ENCODE measurements at regions not wholly inside any gene's neighbourhood (a gene's known extent, or its start where the extent isn't known, plus 50 kb on each side); places are given as distances from the start of the nearest gene placed in this dataset.

DNA sequence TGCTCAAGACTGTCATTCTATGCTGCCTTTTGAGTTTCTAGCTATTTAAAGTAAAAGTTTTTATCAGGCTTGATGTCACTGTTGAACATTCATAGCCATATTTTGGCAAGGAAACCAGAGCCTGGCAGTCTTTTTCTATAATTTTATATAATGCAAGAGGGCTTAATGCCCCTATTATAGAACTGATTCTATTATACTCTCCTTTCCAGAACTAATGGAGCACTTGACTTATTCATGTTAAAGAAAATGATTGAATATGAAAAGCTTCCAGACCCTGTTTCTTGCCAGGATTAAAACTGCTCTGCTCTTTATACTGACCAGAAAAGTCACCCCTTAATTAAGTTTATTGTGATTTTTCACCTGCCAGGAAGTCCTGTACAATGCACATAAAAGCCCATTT is 337.6 kb upstream of the CHRM2 start:
- dilution Hi-C loops (cut with MboI; ENCODE audit: extremely low pct_ligation_motif_present, low sequenced_read_pairs) (no loop called here), intact Hi-C loops (cut with micrococcal nuclease) (no loop called here)
- no peaks in the 10 kb centered on the region for H3K9me3 ChIP-seq (replicated peaks; ENCODE audit: control insufficient read depth, insufficient read depth, low read length)
- no peak overlapping the region for H3K27ac ChIP-seq (ENCODE audit: insufficient read depth, low read depth, low read length)
- H3K4me3 ChIP-seq (replicated peaks in 1 of 3; ENCODE audit: insufficient read depth in 1 of 3, low read depth in 1 of 3, low read length in 3 of 3), result no peak overlapping the region
- no peak overlapping the region for H3K9ac ChIP-seq (replicated peaks; ENCODE audit: extremely low read depth, insufficient read depth, low read length)
- no peaks in the 10 kb centered on the region for H3K27me3 ChIP-seq (ENCODE audit: control insufficient read depth in 2 of 2, insufficient read depth in 2 of 2, low read length in 2 of 2)
- H3K79me2 ChIP-seq (ENCODE audit: control insufficient read depth, insufficient read depth, low read length), result no peaks in the 10 kb centered on the region
- H3K4me1 ChIP-seq (ENCODE audit: control insufficient read depth, extremely low read depth, insufficient read depth, low read length), result no peaks in the 10 kb centered on the region
- POLR2A ChIA-PET, result no interaction called here
- H3K36me3 ChIP-seq (ENCODE audit: control insufficient read depth in 2 of 2, extremely low read depth in 1 of 2, insufficient read depth in 2 of 2, low read length in 2 of 2), result no peaks in the 10 kb centered on the region
- H3K9me1 ChIP-seq (replicated peaks; ENCODE audit: control insufficient read depth, extremely low read depth, insufficient read depth, low read length), result no peaks in the 10 kb centered on the region
- no peak for DNase-seq (ENCODE audit: low read depth, low spot score)
- H4K20me1 ChIP-seq (replicated peaks; ENCODE audit: control insufficient read depth, extremely low read depth, insufficient read depth, low read length), result no peaks in the 10 kb centered on the region
- CTCF ChIA-PET, result no interaction called here
- TF ChIP-seq MYC (IDR thresholded peaks at IDR 0.05; ENCODE audit: low read depth, low read length) (no peak), POLR2A (IDR thresholded peaks at IDR 0.05; ENCODE audit: low read depth, low read length) (no peak), GATA2 (IDR thresholded peaks at IDR 0.05; ENCODE audit: insufficient read depth, insufficient read length, low read depth, low read length) (no peak), FOS (IDR thresholded peaks at IDR 0.05; ENCODE audit: borderline replicate concordance, insufficient read depth, low read length) (no peak), EZH2 (IDR thresholded peaks at IDR 0.05; ENCODE audit: borderline replicate concordance, low read depth, low read length, severe bottlenecking) (no peak), JUN (IDR thresholded peaks at IDR 0.05; ENCODE audit: borderline replicate concordance, insufficient read depth, insufficient read length, low read depth) (no peak)
- TF ChIP-seq, protein P1, sequence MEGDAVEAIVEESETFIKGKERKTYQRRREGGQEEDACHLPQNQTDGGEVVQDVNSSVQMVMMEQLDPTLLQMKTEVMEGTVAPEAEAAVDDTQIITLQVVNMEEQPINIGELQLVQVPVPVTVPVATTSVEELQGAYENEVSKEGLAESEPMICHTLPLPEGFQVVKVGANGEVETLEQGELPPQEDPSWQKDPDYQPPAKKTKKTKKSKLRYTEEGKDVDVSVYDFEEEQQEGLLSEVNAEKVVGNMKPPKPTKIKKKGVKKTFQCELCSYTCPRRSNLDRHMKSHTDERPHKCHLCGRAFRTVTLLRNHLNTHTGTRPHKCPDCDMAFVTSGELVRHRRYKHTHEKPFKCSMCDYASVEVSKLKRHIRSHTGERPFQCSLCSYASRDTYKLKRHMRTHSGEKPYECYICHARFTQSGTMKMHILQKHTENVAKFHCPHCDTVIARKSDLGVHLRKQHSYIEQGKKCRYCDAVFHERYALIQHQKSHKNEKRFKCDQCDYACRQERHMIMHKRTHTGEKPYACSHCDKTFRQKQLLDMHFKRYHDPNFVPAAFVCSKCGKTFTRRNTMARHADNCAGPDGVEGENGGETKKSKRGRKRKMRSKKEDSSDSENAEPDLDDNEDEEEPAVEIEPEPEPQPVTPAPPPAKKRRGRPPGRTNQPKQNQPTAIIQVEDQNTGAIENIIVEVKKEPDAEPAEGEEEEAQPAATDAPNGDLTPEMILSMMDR (IDR thresholded peaks at IDR 0.05; ENCODE audit: extremely low read depth in 1 of 2, insufficient read depth in 1 of 2, low read depth in 1 of 2, low read length in 2 of 2), result no peak
- H3K4me2 ChIP-seq (ENCODE audit: insufficient read depth, low read length), result no peak overlapping the region
- H2AFZ ChIP-seq (ENCODE audit: low read depth, low read length), result no peak overlapping the region
- FAIRE-seq, result no peak
- BruUV-seq (replicated peaks), result no TSS peak

DNA sequence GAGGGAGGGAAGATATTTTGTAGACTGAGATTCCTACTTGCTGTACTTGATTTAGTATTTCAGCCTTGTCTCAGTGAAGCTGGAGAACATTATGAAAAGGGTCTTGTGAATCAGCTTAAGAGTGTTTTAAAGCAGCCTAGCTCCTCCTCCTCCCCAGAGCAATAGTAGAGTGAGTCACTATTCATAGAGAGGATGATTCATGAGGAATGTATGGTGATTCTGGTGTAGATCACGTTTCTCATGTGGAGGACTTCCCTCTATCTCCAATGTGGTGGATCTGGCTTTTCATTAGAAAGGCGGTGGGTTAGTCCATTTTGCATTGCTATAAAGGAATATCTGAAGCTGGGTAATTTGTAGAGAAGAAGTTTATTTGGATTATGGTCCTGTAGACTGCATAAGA is 340.1 kb upstream of the CHRM2 start:
- no peak for FAIRE-seq

More for the DNA sequence above, 340.1 kb upstream of the CHRM2 start:
- no peak for TF ChIP-seq POLR2A (IDR thresholded peaks at IDR 0.05; ENCODE audit: low read depth, low read length)
- no peak for TF ChIP-seq MYC (IDR thresholded peaks at IDR 0.05; ENCODE audit: low read depth, low read length)
- TF ChIP-seq EZH2 (IDR thresholded peaks at IDR 0.05; ENCODE audit: borderline replicate concordance, low read depth, low read length, severe bottlenecking), result no peak
- TF ChIP-seq FOS (IDR thresholded peaks at IDR 0.05; ENCODE audit: borderline replicate concordance, insufficient read depth, low read length), result no peak
- TF ChIP-seq, protein P2, sequence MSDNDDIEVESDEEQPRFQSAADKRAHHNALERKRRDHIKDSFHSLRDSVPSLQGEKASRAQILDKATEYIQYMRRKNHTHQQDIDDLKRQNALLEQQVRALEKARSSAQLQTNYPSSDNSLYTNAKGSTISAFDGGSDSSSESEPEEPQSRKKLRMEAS (IDR thresholded peaks at IDR 0.05; ENCODE audit: insufficient read depth, insufficient read length), result no peak
- no peak for TF ChIP-seq JUN (IDR thresholded peaks at IDR 0.05; ENCODE audit: borderline replicate concordance, insufficient read depth, insufficient read length, low read depth)
- no peak for TF ChIP-seq POLR2AphosphoS5 (IDR thresholded peaks at IDR 0.05; ENCODE audit: insufficient read depth, low read depth, low read length)
- TF ChIP-seq, protein P1 (IDR thresholded peaks at IDR 0.05; ENCODE audit: extremely low read depth in 1 of 2, insufficient read depth in 1 of 2, low read depth in 1 of 2, low read length in 2 of 2), result no peak
- no peak for TF ChIP-seq GATA2 (IDR thresholded peaks at IDR 0.05; ENCODE audit: insufficient read depth, insufficient read length, low read depth, low read length)
- H3K27me3 ChIP-seq (ENCODE audit: control insufficient read depth in 2 of 2, insufficient read depth in 2 of 2, low read length in 2 of 2), result no peaks in the 10 kb centered on the region
- no peaks in the 10 kb centered on the region for H3K4me1 ChIP-seq (ENCODE audit: control insufficient read depth, extremely low read depth, insufficient read depth, low read length)
- no peak overlapping the region for H3K27ac ChIP-seq (ENCODE audit: insufficient read depth, low read depth, low read length)
- intact Hi-C loops (cut with micrococcal nuclease), result no loop called here
- POLR2A ChIA-PET, result no interaction called here
- H3K79me2 ChIP-seq (ENCODE audit: control insufficient read depth, insufficient read depth, low read length), result no peaks in the 10 kb centered on the region
- BruUV-seq (replicated peaks), result no TSS peak
- CTCF ChIA-PET, result no interaction called here
- H2AFZ ChIP-seq (ENCODE audit: low read depth, low read length), result no peak overlapping the region
- no peaks in the 10 kb centered on the region for H3K9me1 ChIP-seq (replicated peaks; ENCODE audit: control insufficient read depth, extremely low read depth, insufficient read depth, low read length)
- no peaks in the 10 kb centered on the region for H4K20me1 ChIP-seq (replicated peaks; ENCODE audit: control insufficient read depth, extremely low read depth, insufficient read depth, low read length)
- no peak for DNase-seq (ENCODE audit: low read depth, low spot score)
- no peak overlapping the region for H3K4me2 ChIP-seq (ENCODE audit: insufficient read depth, low read length)
- dilution Hi-C loops (cut with MboI; ENCODE audit: extremely low pct_ligation_motif_present, low sequenced_read_pairs), result no loop called here
- H3K4me3 ChIP-seq (replicated peaks in 1 of 3; ENCODE audit: insufficient read depth in 1 of 3, low read depth in 1 of 3, low read length in 3 of 3), result no peak overlapping the region
- no peaks in the 10 kb centered on the region for H3K9me3 ChIP-seq (replicated peaks; ENCODE audit: control insufficient read depth, insufficient read depth, low read length)
- no peaks in the 10 kb centered on the region for H3K36me3 ChIP-seq (ENCODE audit: control insufficient read depth in 2 of 2, extremely low read depth in 1 of 2, insufficient read depth in 2 of 2, low read length in 2 of 2)
- H3K9ac ChIP-seq (replicated peaks; ENCODE audit: extremely low read depth, insufficient read depth, low read length), result no peak overlapping the region

Data from endothelial cell of umbilical vein (primary cell).